SU-DHL-6 (cell line): ENCODE measurements at regions not wholly inside any gene's neighbourhood (a gene's known extent, or its start where the extent isn't known, plus 50 kb on each side); places are given as distances from the start of the nearest gene placed in this dataset.

Experiments
- H2AFZ ChIP-seq: fragments of 200-600 bp; sonication (generic); 2 replicates; pipeline ENCODE4 v1.6.1; 2014; ENCODE audit warnings: low read depth, mild to moderate bottlenecking, moderate library complexity, mixed read lengths, antibody characterized with exemption, low read length; ENCODE audit not compliant: severe bottlenecking
- H3F3A ChIP-seq: fragments of 200-600 bp; shearing (Covaris generic); 2 replicates; pipeline ENCODE4 v1.6.0; 2016; ENCODE audit warnings: antibody characterized with exemption, mild to moderate bottlenecking; ENCODE audit not compliant: insufficient read depth
- H3K27ac ChIP-seq: fragments of 200-600 bp; sonication (generic); 2 replicates; pipeline ENCODE4 v1.5.1; 2016; ENCODE audit warnings: low read depth, mild to moderate bottlenecking, low read length, moderate library complexity, mixed read lengths
- H3K27me3 ChIP-seq: fragments of 200-600 bp; sonication (generic), shearing (Covaris generic); 2 replicates; pipeline ENCODE4 v1.6.0; 2014; ENCODE audit warnings: mild to moderate bottlenecking, low read length
- H3K36me3 ChIP-seq: fragments of 200-600 bp; sonication (generic); 2 replicates; pipeline ENCODE4 v1.6.1; 2014; ENCODE audit warnings: mild to moderate bottlenecking, low read length, mixed read lengths
- H3K4me2 ChIP-seq: fragments of 300-600, 200-600 bp; shearing (Covaris generic), sonication (generic); 2 replicates; pipeline ENCODE4 v1.6.0; 2014; ENCODE audit warnings: low read length, low read depth, mild to moderate bottlenecking; ENCODE audit not compliant: poor library complexity, severe bottlenecking
- H3K4me3 ChIP-seq: fragments of 200-600 bp; sonication (generic); 2 replicates; pipeline ENCODE4 v1.5.1; 2014; ENCODE audit warnings: antibody characterized with exemption, low read length, mild to moderate bottlenecking, mixed read lengths; ENCODE audit not compliant: insufficient read depth, poor library complexity, severe bottlenecking
- H3K79me2 ChIP-seq: fragments of 200-600 bp; sonication (generic); 2 replicates; pipeline ENCODE4 v1.6.1; 2014; ENCODE audit warnings: mild to moderate bottlenecking, low read length, moderate library complexity; ENCODE audit not compliant: insufficient read depth
- H3K9ac ChIP-seq: fragments of 200-600 bp; sonication (generic); 2 replicates; pipeline ENCODE4 v1.7.0; 2014; ENCODE audit warnings: mild to moderate bottlenecking, low read length
- H3K9me2 ChIP-seq: fragments of 200-600 bp; sonication (generic); replicated peaks from 2 replicates; pipeline ENCODE4 v1.6.1; 2014; ENCODE audit warnings: low read length; ENCODE audit not compliant: insufficient read depth
- H3K9me3 ChIP-seq: fragments of 200-600 bp; sonication (generic); 2 replicates; pipeline ENCODE4 v1.6.1; 2014; ENCODE audit warnings: low read length, mixed read lengths; ENCODE audit not compliant: insufficient read depth
- H4K20me1 ChIP-seq: fragments of 200-600 bp; sonication (generic); 2 replicates; pipeline ENCODE4 v1.6.1; 2014; ENCODE audit warnings: low read depth, mild to moderate bottlenecking, antibody characterized with exemption, low read length, moderate library complexity, mixed read lengths
- EZH2phosphoT487 ChIP-seq: fragments of 200-600 bp; sonication (generic), shearing (Covaris generic); conservative IDR thresholded peaks from 2 replicates; pipeline ENCODE4 v1.6.1; 2018; ENCODE audit warnings: mild to moderate bottlenecking, antibody characterized with exemption, low read length, moderate library complexity, mixed read lengths
- TF ChIP-seq, protein P1 (sequence below): fragments of 200-600 bp; sonication (generic); IDR thresholded peaks from one replicate; pipeline ENCODE4 v1.5.1; 2017; ENCODE audit warnings: antibody characterized with exemption, mild to moderate bottlenecking, low read length, moderate library complexity; ENCODE audit not compliant: insufficient read depth, poor library complexity, severe bottlenecking

DNA sequence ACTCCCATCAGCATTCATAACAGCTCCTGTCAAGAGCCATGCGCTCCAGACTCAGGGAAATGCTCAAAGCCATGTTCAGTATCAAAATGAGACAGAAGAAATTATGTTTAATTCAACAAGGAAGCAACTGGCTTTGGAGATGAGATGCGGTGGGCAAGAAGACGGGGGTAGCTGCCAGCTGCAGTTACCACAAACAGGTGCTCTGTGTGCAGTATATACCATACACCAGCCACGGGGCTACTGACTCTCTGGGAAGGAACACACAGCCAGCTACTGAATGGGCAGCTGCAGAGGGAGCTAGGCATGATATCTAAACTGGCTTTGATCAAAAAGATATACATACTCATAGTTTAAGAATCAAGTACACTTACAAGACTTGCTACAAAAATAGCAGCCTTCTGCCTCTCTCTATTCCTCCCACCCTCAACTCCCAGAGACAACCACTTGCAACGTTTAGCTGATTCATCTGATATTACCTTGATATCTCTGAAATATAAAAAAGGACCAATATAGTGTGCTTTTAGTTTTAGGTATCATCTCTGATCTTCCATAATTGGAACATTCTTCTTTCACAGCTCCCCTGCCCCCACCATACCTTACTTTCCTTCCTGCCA is 593.0 kb downstream of the UQCRFS1 start:
- Histone ChIP-seq H3K79me2 (no peaks in the 10 kb centered on the region), H3K4me3 (no peak overlapping the region), H3K27me3 (no peaks in the 10 kb centered on the region), H3K9me2 (no peaks in the 10 kb centered on the region), H3K9ac (peak overlapping the region; percentile 19; the same call in 1 of the 2 replicates), H3K36me3 (peaks cover 19% of the 10 kb centered on the region), H3K27ac (peak overlapping the region; percentile 26), H3K4me2 (peak overlapping the region; percentile 49), H4K20me1 (no peaks in the 10 kb centered on the region), H3K9me3 (peaks cover 8% of the 10 kb centered on the region), H3F3A (no peaks in the 10 kb centered on the region), H2AFZ (no peak overlapping the region)
- no peak for TF ChIP-seq EZH2phosphoT487
- TF ChIP-seq, protein P1, sequence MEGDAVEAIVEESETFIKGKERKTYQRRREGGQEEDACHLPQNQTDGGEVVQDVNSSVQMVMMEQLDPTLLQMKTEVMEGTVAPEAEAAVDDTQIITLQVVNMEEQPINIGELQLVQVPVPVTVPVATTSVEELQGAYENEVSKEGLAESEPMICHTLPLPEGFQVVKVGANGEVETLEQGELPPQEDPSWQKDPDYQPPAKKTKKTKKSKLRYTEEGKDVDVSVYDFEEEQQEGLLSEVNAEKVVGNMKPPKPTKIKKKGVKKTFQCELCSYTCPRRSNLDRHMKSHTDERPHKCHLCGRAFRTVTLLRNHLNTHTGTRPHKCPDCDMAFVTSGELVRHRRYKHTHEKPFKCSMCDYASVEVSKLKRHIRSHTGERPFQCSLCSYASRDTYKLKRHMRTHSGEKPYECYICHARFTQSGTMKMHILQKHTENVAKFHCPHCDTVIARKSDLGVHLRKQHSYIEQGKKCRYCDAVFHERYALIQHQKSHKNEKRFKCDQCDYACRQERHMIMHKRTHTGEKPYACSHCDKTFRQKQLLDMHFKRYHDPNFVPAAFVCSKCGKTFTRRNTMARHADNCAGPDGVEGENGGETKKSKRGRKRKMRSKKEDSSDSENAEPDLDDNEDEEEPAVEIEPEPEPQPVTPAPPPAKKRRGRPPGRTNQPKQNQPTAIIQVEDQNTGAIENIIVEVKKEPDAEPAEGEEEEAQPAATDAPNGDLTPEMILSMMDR, result no peak

DNA sequence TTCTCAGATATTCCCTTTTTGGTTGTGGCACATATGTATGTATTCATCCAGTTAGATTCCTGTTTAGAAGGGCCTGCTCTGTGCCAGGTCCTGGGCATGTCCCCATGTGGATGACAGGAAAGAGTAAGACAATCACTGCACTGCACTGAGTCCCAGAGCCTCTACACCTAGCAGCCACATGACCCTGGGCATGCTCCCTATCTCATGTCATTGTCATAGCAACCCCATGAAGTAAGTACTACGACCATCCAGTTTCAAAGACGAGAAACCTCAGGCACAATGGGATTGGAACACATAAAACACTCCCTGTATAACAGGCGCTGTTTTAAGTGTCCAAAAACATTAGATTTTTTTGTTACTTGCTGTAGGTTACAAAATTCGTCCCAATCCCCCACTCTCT is 594.4 kb downstream of the UQCRFS1 start:
- Histone ChIP-seq H3K79me2 (no peaks in the 10 kb centered on the region), H3K27me3 (no peaks in the 10 kb centered on the region), H3K9ac (no peak overlapping the region), H3F3A (no peaks in the 10 kb centered on the region), H3K9me2 (no peaks in the 10 kb centered on the region), H4K20me1 (no peaks in the 10 kb centered on the region), H3K9me3 (peaks cover 15% of the 10 kb centered on the region), H2AFZ (no peak overlapping the region), H3K27ac (no peak overlapping the region), H3K4me3 (no peak overlapping the region), H3K4me2 (no peak overlapping the region), H3K36me3 (peaks cover 24% of the 10 kb centered on the region)
- no peak for TF ChIP-seq EZH2phosphoT487
- TF ChIP-seq, protein P1, result no peak

DNA sequence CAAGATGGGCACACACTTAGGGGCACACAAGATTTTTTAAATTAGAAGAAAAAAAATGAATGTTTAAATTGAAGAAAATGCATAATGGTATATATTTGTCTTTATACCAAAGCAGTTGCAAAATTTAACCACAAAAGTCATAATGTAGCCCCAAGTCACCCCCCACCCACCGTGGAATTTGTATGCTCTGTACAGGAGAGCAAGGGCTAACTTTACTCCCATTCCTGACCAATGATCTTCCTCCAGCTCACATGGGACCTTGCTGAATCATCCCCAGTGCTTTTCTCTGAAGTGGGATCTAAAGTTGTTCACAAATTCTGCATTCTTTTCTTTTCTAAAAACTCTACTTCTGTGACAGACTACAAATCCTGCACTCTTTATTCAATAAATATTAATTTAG is 597.0 kb downstream of the UQCRFS1 start:
- H3K27me3 ChIP-seq, result no peaks in the 10 kb centered on the region

More for the DNA sequence above, 597.0 kb downstream of the UQCRFS1 start:
- no peaks in the 10 kb centered on the region for H3K79me2 ChIP-seq
- no peak overlapping the region for H3K4me2 ChIP-seq
- H3F3A ChIP-seq, result no peaks in the 10 kb centered on the region
- TF ChIP-seq, protein P1, result no peak
- no peak overlapping the region for H2AFZ ChIP-seq
- peaks cover 24% of the 10 kb centered on the region for H3K36me3 ChIP-seq
- H3K27ac ChIP-seq, result no peak overlapping the region
- no peaks in the 10 kb centered on the region for H4K20me1 ChIP-seq
- H3K9ac ChIP-seq, result no peak overlapping the region
- no peaks in the 10 kb centered on the region for H3K9me2 ChIP-seq
- H3K4me3 ChIP-seq, result no peak overlapping the region
- H3K9me3 ChIP-seq, result peaks cover 15% of the 10 kb centered on the region
